Endothelial cell of umbilical vein (primary cell): ENCODE measurements at regions not wholly inside any gene's neighbourhood (a gene's known extent, or its start where the extent isn't known, plus 50 kb on each side); places are given as distances from the start of the nearest gene placed in this dataset.

Experiments used
- BruUV-seq: library from RNA; stranded (reverse); fragments of 400-500 nt; replicated peaks from 2 replicates; lab custom pipeline; 2021; lab: Mats Ljungman, UMichigan
- CTCF ChIA-PET: fragments of 300-600, 350-600 bp; sonication (Branson Sonifier 250); formaldehyde crosslinking; loops from one replicate; lab custom pipeline; 2021; ENCODE audit warnings: antibody characterized with exemption, inconsistent platforms; lab: Charles Lee
- POLR2A ChIA-PET: fragments of 300-600, 350-600 bp; sonication (Branson Sonifier 250); formaldehyde crosslinking; loops from one replicate; lab custom pipeline; 2021; ENCODE audit warnings: antibody characterized with exemption, inconsistent platforms; lab: Charles Lee
- DNase-seq: peaks from one replicate; pipeline ENCODE4 v3.0.0-alpha.2; 2011; ENCODE audit warnings: low read depth, low spot score
- FAIRE-seq: peaks from 2 replicates; lab custom pipeline; 2011; peaks lifted over from hg19 to GRCh38; lab: Jason Lieb, UNC
- H2AFZ ChIP-seq: 2 replicates; pipeline ENCODE4 v1.6.0; 2012; ENCODE audit warnings: low read depth, low read length, control low read depth, inconsistent platforms
- H3K27ac ChIP-seq: 2 replicates; pipeline ENCODE4 v1.5.1; 2011; ENCODE audit warnings: low read depth, mild to moderate bottlenecking, control low read depth, low read length, moderate library complexity; ENCODE audit not compliant: insufficient read depth
- H3K27me3 ChIP-seq, 2 experiments: 2 replicates each; pipeline versions ENCODE4 v1.6.0 to v1.6.1; 2011; ENCODE audit warnings: low read length in 2 of 2, mixed read lengths in 1 of 2; ENCODE audit not compliant: control insufficient read depth in 2 of 2, insufficient read depth in 2 of 2
- H3K36me3 ChIP-seq, 2 experiments: 2 replicates in 1 of 2; 3 replicates in 1 of 2; pipeline ENCODE4 v1.5.1; 2011; ENCODE audit warnings: low read length in 2 of 2, mild to moderate bottlenecking in 1 of 2, moderate library complexity in 1 of 2; ENCODE audit not compliant: control insufficient read depth in 2 of 2, insufficient read depth in 2 of 2; ENCODE audit errors: extremely low read depth in 1 of 2
- H3K4me1 ChIP-seq: 3 replicates; pipeline ENCODE4 v1.5.1; 2011; ENCODE audit warnings: mild to moderate bottlenecking, low read length; ENCODE audit not compliant: control insufficient read depth, insufficient read depth; ENCODE audit errors: extremely low read depth
- H3K4me2 ChIP-seq: 2 replicates; pipeline ENCODE4 v1.6.1; 2011; ENCODE audit warnings: low read length, control low read depth, mixed read lengths; ENCODE audit not compliant: insufficient read depth
- H3K4me3 ChIP-seq, 3 experiments: fragments of 200-600 bp in 1 of 3; sonication (generic), shearing (Covaris generic) in 1 of 3; replicated peaks in 1 of 3; 2 replicates each; pipeline ENCODE4 v1.5.1; 2011 to 2016; ENCODE audit warnings: control low read depth in 3 of 3, low read length in 3 of 3, mild to moderate bottlenecking in 2 of 3, inconsistent platforms in 1 of 3, low read depth in 1 of 3, moderate library complexity in 1 of 3; ENCODE audit not compliant: insufficient read depth in 1 of 3
- H3K79me2 ChIP-seq: 2 replicates; pipeline ENCODE4 v1.6.0; 2012; ENCODE audit warnings: low read length, inconsistent platforms; ENCODE audit not compliant: control insufficient read depth, insufficient read depth
- H3K9ac ChIP-seq: replicated peaks from 2 replicates; pipeline ENCODE3; 2011; ENCODE audit warnings: low read length, control low read depth; ENCODE audit not compliant: insufficient read depth; ENCODE audit errors: extremely low read depth
- H3K9me1 ChIP-seq: replicated peaks from 3 replicates; pipeline ENCODE4 v1.6.0; 2011; ENCODE audit warnings: mild to moderate bottlenecking, low read length; ENCODE audit not compliant: control insufficient read depth, insufficient read depth; ENCODE audit errors: extremely low read depth
- H3K9me3 ChIP-seq: replicated peaks from 2 replicates; pipeline ENCODE4 v1.5.1; 2012; ENCODE audit warnings: low read length, inconsistent platforms; ENCODE audit not compliant: control insufficient read depth, insufficient read depth
- H4K20me1 ChIP-seq: replicated peaks from 2 replicates; pipeline ENCODE3; 2011; ENCODE audit warnings: mild to moderate bottlenecking, low read length; ENCODE audit not compliant: control insufficient read depth, insufficient read depth; ENCODE audit errors: extremely low read depth
- CTCF ChIP-seq, 2 donors: IDR thresholded peaks; 1 replicate in 1 of 2; 2 replicates in 1 of 2; pipeline ENCODE4 v1.5.1; 2011; ENCODE audit warnings: low read length in 2 of 2, mild to moderate bottlenecking in 2 of 2, moderate library complexity in 2 of 2, control low read depth in 1 of 2, inconsistent platforms in 1 of 2, low read depth in 1 of 2; ENCODE audit not compliant: insufficient read depth in 1 of 2; ENCODE audit errors: extremely low read depth in 1 of 2
- EZH2 ChIP-seq: IDR thresholded peaks from 2 replicates; pipeline ENCODE4 v1.6.1; 2012; ENCODE audit warnings: borderline replicate concordance, low read depth, mild to moderate bottlenecking, moderate library complexity, low read length, inconsistent platforms; ENCODE audit not compliant: severe bottlenecking
- FOS ChIP-seq: IDR thresholded peaks from 2 replicates; pipeline ENCODE4 v1.6.1; 2011; ENCODE audit warnings: mild to moderate bottlenecking, low read length, moderate library complexity, borderline replicate concordance; ENCODE audit not compliant: insufficient read depth
- GATA2 ChIP-seq: IDR thresholded peaks from 2 replicates; pipeline ENCODE4 v1.7.0; 2011; ENCODE audit warnings: low read depth, mild to moderate bottlenecking, moderate library complexity, mixed read lengths, low read length; ENCODE audit not compliant: insufficient read length, insufficient read depth
- JUN ChIP-seq: IDR thresholded peaks from 2 replicates; pipeline ENCODE4 v1.6.1; 2011; ENCODE audit warnings: borderline replicate concordance, low read depth; ENCODE audit not compliant: insufficient read length, insufficient read depth
- MYC ChIP-seq: IDR thresholded peaks from one replicate; pipeline ENCODE4 v1.6.1; 2011; ENCODE audit warnings: mild to moderate bottlenecking, low read depth, low read length
- POLR2A ChIP-seq: IDR thresholded peaks from 2 replicates; pipeline ENCODE4 v1.6.1; 2012; ENCODE audit warnings: low read depth, mild to moderate bottlenecking, control low read depth, low read length
- POLR2AphosphoS5 ChIP-seq: IDR thresholded peaks from 2 replicates; pipeline ENCODE4 v1.6.1; 2012; ENCODE audit warnings: low read depth, mild to moderate bottlenecking, control low read depth, low read length, moderate library complexity; ENCODE audit not compliant: insufficient read depth
- dilution Hi-C: fragments of 300-500 bp; cut with MboI; formaldehyde crosslinking; loops from one replicate; pipeline ENCODE4 v1.15.0; 2019; ENCODE audit warnings: low sequenced_read_pairs; ENCODE audit not compliant: extremely low pct_ligation_motif_present
- intact Hi-C: fragments of 100-400 bp; cut with micrococcal nuclease; formaldehyde crosslinking; loops from one replicate; pipeline ENCODE4 v1.10.0; 2022
- TF ChIP-seq, protein P1 (sequence below): IDR thresholded peaks from 2 replicates; pipeline ENCODE4 v1.6.1; 2011; ENCODE audit not compliant: insufficient read depth, insufficient read length

DNA sequence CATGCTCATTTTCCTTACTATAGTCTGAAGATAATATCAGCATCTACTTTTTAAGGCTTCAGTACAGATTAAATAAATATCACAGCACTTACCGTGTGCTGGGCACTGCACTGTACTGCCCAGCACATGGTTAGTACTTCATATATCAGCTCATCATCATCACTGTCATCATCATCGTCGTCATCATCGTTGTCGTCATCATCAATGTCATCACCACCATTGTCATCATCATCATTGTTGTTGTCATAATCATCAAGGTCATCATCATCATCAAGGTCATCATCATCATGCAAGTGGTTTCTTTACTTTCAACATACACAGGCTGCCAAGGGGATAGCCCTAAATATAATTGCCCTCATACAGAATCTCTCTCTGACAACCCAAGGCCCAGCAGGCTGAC, 275.1 kb downstream of the ABCC12 start:
- no peak overlapping the region for H2AFZ ChIP-seq
- POLR2A ChIA-PET, result no interaction called here
- CTCF ChIA-PET, result no interaction called here
- DNase-seq (no peak), FAIRE-seq (no peak)
- no peak overlapping the region for H3K27ac ChIP-seq
- dilution Hi-C loops, result no loop called here
- H3K27me3 ChIP-seq, result no peaks in the 10 kb centered on the region
- TF ChIP-seq EZH2 (no peak), JUN (no peak), POLR2AphosphoS5 (no peak), FOS (no peak), GATA2 (no peak), MYC (no peak), CTCF (IDR thresholded peaks at IDR 0.05; ENCODE audit: extremely low read depth in 1 of 2, insufficient read depth in 1 of 2, low read depth in 1 of 2, low read length in 2 of 2) (no peak), POLR2A (no peak)
- TF ChIP-seq, protein P1, sequence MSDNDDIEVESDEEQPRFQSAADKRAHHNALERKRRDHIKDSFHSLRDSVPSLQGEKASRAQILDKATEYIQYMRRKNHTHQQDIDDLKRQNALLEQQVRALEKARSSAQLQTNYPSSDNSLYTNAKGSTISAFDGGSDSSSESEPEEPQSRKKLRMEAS, result no peak
- BruUV-seq, result no TSS peak
- no peaks in the 10 kb centered on the region for H3K4me1 ChIP-seq
- intact Hi-C loops, result no loop called here
- H3K9me3 ChIP-seq, result no peaks in the 10 kb centered on the region
- H3K79me2 ChIP-seq, result no peaks in the 10 kb centered on the region
- no peak overlapping the region for H3K4me3 ChIP-seq
- no peak overlapping the region for H3K4me2 ChIP-seq
- no peak overlapping the region for H3K9ac ChIP-seq
- no peaks in the 10 kb centered on the region for H3K36me3 ChIP-seq
- H3K9me1 ChIP-seq, result no peaks in the 10 kb centered on the region
- H4K20me1 ChIP-seq, result no peaks in the 10 kb centered on the region
